Mesothelial cell of epicardium (in vitro differentiated cells): ENCODE measurements at regions not wholly inside any gene's neighbourhood (a gene's known extent, or its start where the extent isn't known, plus 50 kb on each side); places are given as distances from the start of the nearest gene placed in this dataset.

ENCODE experiments used
- DNase-seq, 2 experiments: peaks; one replicate each; pipeline ENCODE4 v3.0.0; 2021; ENCODE audit warnings: low spot score in 2 of 2; ENCODE audit not compliant: unreplicated experiment in 2 of 2
- H3K27ac Mint-ChIP-seq: 2 replicates; pipeline ENCODE4 v1.8.0; 2021; ENCODE audit warnings: mixed read lengths
- H3K27me3 Mint-ChIP-seq: 2 replicates; pipeline ENCODE4 v1.8.0; 2021; ENCODE audit warnings: low read depth, mixed read lengths
- H3K36me3 Mint-ChIP-seq: 2 replicates; pipeline ENCODE4 v1.8.0; 2021; ENCODE audit warnings: mixed read lengths
- H3K4me1 Mint-ChIP-seq: 2 replicates; pipeline ENCODE4 v1.8.0; 2021; ENCODE audit warnings: mixed read lengths
- H3K4me3 Mint-ChIP-seq: 2 replicates; pipeline ENCODE4 v1.8.0; 2021; ENCODE audit warnings: mild to moderate bottlenecking, moderate library complexity, mixed read lengths
- H3K9me3 Mint-ChIP-seq: 2 replicates; pipeline ENCODE4 v1.8.0; 2021; ENCODE audit warnings: mixed read lengths
- TF ChIP-seq, protein P1 (sequence below): fragments of 200-600 bp; sonication (generic); IDR thresholded peaks from one replicate; pipeline ENCODE4 v1.5.0; 2021; ENCODE audit warnings: antibody characterized with exemption; ENCODE audit not compliant: unreplicated experiment

DNA sequence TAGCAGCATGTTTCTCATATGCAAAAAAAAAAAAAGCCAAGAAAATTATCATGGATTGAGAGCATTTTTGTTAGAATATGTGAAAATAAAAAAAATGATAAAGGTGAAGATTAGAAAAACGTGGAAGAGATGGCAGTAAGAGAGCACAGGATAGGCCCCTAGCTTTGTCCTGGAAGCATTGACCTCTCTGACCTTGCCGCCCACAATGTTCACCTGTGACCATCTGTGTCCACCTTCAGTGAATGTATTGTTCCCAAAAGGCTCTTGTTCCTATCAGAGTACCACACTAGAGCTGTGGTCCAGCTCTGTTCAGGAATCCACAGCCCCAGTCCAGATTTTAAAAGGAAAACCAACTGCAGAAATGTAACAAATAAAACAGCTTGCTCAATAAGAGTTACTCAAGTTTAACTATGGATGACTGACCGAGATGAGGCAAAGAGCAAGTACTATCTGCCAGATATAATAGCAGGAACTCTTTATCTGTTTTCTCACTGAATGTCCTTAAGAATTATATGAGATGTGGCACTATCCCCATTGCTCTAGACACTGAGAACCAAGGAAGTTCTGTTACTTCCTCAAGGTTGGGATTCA is 287.7 kb upstream of the STXBP5 start:
- no peaks in the 10 kb centered on the region for H3K36me3 Mint-ChIP-seq
- DNase-seq = no peak
- peaks cover 41% of the 10 kb centered on the region for H3K4me1 Mint-ChIP-seq
- H3K4me3 Mint-ChIP-seq = no peak overlapping the region
- H3K27me3 Mint-ChIP-seq = no peaks in the 10 kb centered on the region
- peaks cover 5% of the 10 kb centered on the region for H3K9me3 Mint-ChIP-seq
- peak overlapping the region; percentile 33 for H3K27ac Mint-ChIP-seq
- TF ChIP-seq, protein P1, sequence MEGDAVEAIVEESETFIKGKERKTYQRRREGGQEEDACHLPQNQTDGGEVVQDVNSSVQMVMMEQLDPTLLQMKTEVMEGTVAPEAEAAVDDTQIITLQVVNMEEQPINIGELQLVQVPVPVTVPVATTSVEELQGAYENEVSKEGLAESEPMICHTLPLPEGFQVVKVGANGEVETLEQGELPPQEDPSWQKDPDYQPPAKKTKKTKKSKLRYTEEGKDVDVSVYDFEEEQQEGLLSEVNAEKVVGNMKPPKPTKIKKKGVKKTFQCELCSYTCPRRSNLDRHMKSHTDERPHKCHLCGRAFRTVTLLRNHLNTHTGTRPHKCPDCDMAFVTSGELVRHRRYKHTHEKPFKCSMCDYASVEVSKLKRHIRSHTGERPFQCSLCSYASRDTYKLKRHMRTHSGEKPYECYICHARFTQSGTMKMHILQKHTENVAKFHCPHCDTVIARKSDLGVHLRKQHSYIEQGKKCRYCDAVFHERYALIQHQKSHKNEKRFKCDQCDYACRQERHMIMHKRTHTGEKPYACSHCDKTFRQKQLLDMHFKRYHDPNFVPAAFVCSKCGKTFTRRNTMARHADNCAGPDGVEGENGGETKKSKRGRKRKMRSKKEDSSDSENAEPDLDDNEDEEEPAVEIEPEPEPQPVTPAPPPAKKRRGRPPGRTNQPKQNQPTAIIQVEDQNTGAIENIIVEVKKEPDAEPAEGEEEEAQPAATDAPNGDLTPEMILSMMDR = no peak

DNA sequence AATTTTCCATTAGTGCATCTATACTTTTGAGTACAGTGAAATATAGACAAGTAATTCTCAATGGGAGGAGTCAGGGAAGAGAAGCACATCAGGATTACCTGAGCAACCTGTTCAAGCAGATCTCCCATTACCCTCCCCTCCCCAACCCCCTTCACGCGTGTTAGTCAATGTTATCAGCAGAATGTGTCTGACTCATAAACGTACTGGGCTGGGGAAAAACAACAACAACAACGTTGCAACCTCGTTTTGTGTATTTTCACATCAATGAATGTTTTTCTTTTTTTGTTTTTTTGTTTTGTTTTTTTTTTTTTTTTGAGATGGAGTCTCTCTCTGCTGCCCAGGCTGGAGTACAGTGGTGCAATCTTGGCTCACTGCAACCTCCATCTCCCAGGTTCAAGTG is 287.0 kb upstream of the STXBP5 start:
- Mint-ChIP-seq H3K9me3 (peaks cover 5% of the 10 kb centered on the region), H3K36me3 (no peaks in the 10 kb centered on the region), H3K4me1 (peaks cover 41% of the 10 kb centered on the region), H3K27ac (no peak overlapping the region), H3K4me3 (no peak overlapping the region), H3K27me3 (no peaks in the 10 kb centered on the region)
- DNase-seq = no peak
- TF ChIP-seq, protein P1 = no peak

DNA sequence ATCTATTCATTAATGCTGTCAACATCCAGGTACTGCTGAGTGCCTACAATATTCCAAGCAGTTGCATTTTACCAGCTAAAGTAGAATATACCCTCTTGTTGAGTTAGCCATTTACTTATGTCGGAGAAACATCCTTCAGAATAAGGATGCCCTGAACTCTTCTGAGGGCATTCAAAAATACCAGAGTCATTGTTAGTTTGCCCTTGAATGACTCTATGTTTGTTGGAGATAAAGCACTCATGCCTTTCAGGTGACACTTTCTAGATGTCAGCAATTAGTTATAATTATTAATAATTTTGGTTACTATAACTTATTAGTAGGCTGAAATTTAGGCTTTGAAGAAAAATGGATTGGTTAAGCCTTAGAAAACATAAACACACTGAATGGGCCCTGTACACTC is 286.2 kb upstream of the STXBP5 start:
- Mint-ChIP-seq H3K36me3 (no peaks in the 10 kb centered on the region), H3K27ac (no peak overlapping the region), H3K4me3 (no peak overlapping the region), H3K9me3 (peaks cover 5% of the 10 kb centered on the region), H3K27me3 (no peaks in the 10 kb centered on the region), H3K4me1 (peaks cover 35% of the 10 kb centered on the region)
- DNase-seq = no peak
- TF ChIP-seq, protein P1 = no peak

DNA sequence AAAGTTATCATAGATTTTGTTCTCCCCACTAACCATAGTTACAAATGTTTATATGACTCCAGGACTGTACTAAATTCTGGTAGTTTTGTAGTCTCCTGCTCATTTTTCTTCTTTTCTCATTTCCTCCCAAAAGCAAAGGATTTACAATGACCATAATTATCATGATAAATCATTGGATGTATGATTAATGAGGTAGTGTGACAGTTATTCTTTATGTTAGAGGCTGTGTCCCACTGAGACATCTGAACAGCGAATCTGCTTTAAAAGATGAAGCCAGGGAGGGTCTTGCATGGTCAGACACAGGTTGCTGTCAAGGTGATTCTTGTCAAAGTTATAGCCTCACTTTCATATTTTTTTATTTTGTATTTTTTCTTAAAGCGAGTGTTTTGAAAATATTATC is 285.2 kb upstream of the STXBP5 start:
- H3K4me1 Mint-ChIP-seq = peaks cover 26% of the 10 kb centered on the region
- DNase-seq = no peak
- H3K27ac Mint-ChIP-seq = no peak overlapping the region
- H3K4me3 Mint-ChIP-seq = no peak overlapping the region
- TF ChIP-seq, protein P1 = no peak
- H3K27me3 Mint-ChIP-seq = no peaks in the 10 kb centered on the region
- no peaks in the 10 kb centered on the region for H3K36me3 Mint-ChIP-seq
- peaks cover 12% of the 10 kb centered on the region for H3K9me3 Mint-ChIP-seq

DNA sequence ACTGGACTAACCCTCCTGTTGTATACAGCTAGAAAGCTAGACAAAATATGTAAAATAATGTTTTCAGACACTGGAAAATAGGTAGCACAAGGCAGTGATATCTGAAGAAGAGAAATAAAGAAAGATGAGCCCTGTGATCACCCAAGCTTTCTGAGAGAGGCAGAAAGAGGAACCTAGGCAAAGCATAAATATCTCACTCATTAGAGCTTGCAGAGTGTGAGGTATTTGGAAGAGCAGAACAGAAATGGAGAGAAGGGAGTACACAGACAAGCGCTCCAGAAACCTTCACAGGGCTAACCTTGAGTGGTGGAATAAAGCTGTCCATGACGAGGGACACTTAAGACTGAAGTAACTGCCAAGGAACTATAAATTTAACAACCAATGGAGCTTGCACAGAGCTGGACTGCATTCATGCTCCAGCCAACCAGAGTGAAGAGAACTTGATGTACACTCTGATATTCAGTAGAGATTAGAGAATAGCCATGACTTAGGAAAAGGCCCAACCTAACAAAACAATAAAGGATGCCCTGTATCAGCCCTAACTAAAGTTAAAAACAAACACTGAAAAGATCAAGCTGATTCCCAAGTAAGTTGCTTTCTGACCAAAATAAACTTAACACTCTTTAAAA is 280.9 kb upstream of the STXBP5 start:
- peaks cover 7% of the 10 kb centered on the region for H3K9me3 Mint-ChIP-seq
- H3K27ac Mint-ChIP-seq = no peak overlapping the region
- no peaks in the 10 kb centered on the region for H3K27me3 Mint-ChIP-seq
- H3K36me3 Mint-ChIP-seq = no peaks in the 10 kb centered on the region
- TF ChIP-seq, protein P1 = no peak
- peaks cover 8% of the 10 kb centered on the region for H3K4me1 Mint-ChIP-seq
- no peak overlapping the region for H3K4me3 Mint-ChIP-seq
- no peak for DNase-seq
